GM19023 (cell line): ENCODE measurements at regions not wholly inside any gene's neighbourhood (a gene's known extent, or its start where the extent isn't known, plus 50 kb on each side); places are given as distances from the start of the nearest gene placed in this dataset.
"Not testable (repeated sequence)": the region's sequence is repeated elsewhere in the genome, so short reads cannot be mapped to it uniquely, and the experiment has no call there.

Experiments
- ATAC-seq: cut with Tn5 transposase; IDR thresholded peaks from one replicate; pipeline ENCODE4 v1.9.1; 2021; ENCODE audit warnings: mild to moderate bottlenecking, moderate library complexity; ENCODE audit not compliant: unreplicated experiment

- no peak for ATAC-seq
These were observed 247.4 kb upstream of the CHD1 start for GRCh38 chr5:99176186-99176585.

GRCh38 chr5:99169309-99169708 lies 240.5 kb upstream of the CHD1 start:
- ATAC-seq, result no peak

- ATAC-seq, result not testable (repeated sequence)
These were observed 232.7 kb upstream of the CHD1 start for GRCh38 chr5:99161538-99161937.

GRCh38 chr5:99156688-99157087 lies 227.9 kb upstream of the CHD1 start:
- no peak for ATAC-seq

GRCh38 chr5:99143283-99143795 lies 214.5 kb upstream of the CHD1 start:
- not testable (repeated sequence) for ATAC-seq

GRCh38 chr5:99141534-99142128 lies 212.8 kb upstream of the CHD1 start:
- ATAC-seq, result no peak

GRCh38 chr5:99138911-99139310 lies 210.1 kb upstream of the CHD1 start:
- no peak for ATAC-seq

- no peak for ATAC-seq
These were observed 205.1 kb upstream of the CHD1 start for GRCh38 chr5:99133921-99134320.

GRCh38 chr5:99129768-99130501 lies 201.1 kb upstream of the CHD1 start:
- no peak for ATAC-seq

- no peak for ATAC-seq
These were observed 194.2 kb upstream of the CHD1 start for GRCh38 chr5:99122976-99123375.

GRCh38 chr5:99119326-99119725 lies 190.5 kb upstream of the CHD1 start:
- no peak for ATAC-seq

- ATAC-seq, result no peak
These were observed 187.7 kb upstream of the CHD1 start for GRCh38 chr5:99116526-99116925.

- no peak for ATAC-seq
These were observed 181.1 kb upstream of the CHD1 start for GRCh38 chr5:99109894-99110293.

- no peak for ATAC-seq
These were observed 176.4 kb upstream of the CHD1 start for GRCh38 chr5:99105216-99105615.

- ATAC-seq, result no peak
These were observed 175.8 kb upstream of the CHD1 start for GRCh38 chr5:99104538-99105132.

- ATAC-seq, result no peak
These were observed 173.4 kb upstream of the CHD1 start for GRCh38 chr5:99102073-99102697.

- ATAC-seq, result no peak
These were observed 170.9 kb upstream of the CHD1 start for GRCh38 chr5:99099691-99100090.

GRCh38 chr5:99089822-99090549 lies 161.2 kb upstream of the CHD1 start:
- ATAC-seq, result no peak

- no peak for ATAC-seq
These were observed 159.5 kb upstream of the CHD1 start for GRCh38 chr5:99088309-99088708.

- no peak for ATAC-seq
These were observed 154.4 kb upstream of the CHD1 start for GRCh38 chr5:99083197-99083596.

GRCh38 chr5:99081711-99082110 lies 152.9 kb upstream of the CHD1 start:
- no peak for ATAC-seq
